Left renal pelvis (tissue), 4 donors: ENCODE measurements at regions not wholly inside any gene's neighbourhood (a gene's known extent, or its start where the extent isn't known, plus 50 kb on each side); places are given as distances from the start of the nearest gene placed in this dataset.
A peak's percentile ranks its signal among the peaks of the same experiment; 100 is the strongest.

Source experiments
- DNase-seq, 4 donors: peaks; one replicate each; pipeline ENCODE4 v3.0.0-alpha.2; 2013; ENCODE audit warnings: low read depth in 4 of 4, low spot score in 3 of 4

- no peak for DNase-seq
Observed at GRCh38 chr9:19947996-19948395, 159.2 kb upstream of the SLC24A2 start.

- no peak for DNase-seq
Observed at GRCh38 chr9:19946441-19947109, 157.7 kb upstream of the SLC24A2 start.

GRCh38 chr9:19941874-19942273, 153.0 kb upstream of the SLC24A2 start:
- DNase-seq: no peak

DNA sequence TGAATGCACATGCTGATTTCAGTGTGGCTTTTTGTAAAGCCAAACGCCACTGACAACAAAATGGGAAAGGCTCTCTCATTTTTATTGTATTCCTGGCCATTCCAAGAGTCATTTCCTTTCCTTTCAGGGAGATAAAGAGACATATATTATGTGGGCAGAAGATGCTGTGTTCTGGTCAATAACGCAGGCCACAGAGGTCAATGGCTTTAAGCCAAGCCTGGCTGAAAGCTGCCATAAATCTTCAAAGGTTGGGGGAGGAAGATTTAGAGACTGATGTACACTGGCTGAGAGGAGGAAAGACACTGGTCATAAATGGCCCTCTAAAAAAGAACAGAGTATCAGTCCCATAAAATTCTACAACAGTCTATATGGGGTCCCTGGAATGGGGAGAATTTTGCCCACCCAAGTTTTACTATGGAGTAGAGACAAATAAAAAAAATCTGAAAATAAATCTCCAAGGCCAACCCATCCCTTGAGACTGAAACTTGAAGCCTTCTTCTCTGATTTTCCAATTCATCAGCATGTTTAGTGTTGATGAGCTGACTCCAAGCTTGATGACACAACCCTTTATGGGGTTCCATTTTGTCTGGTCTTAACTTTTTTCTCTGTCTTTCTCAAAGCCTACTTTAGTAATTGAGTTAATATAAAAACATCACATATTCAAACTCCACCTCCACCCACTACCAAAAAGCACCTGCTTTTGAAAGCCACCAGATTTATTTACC, 152.1 kb upstream of the SLC24A2 start:
- DNase-seq: no peak

- DNase-seq: no peak
Observed at GRCh38 chr9:19939734-19940278, 151.0 kb upstream of the SLC24A2 start.

- no peak for DNase-seq
Observed at GRCh38 chr9:19938990-19939733, 150.3 kb upstream of the SLC24A2 start.

DNA sequence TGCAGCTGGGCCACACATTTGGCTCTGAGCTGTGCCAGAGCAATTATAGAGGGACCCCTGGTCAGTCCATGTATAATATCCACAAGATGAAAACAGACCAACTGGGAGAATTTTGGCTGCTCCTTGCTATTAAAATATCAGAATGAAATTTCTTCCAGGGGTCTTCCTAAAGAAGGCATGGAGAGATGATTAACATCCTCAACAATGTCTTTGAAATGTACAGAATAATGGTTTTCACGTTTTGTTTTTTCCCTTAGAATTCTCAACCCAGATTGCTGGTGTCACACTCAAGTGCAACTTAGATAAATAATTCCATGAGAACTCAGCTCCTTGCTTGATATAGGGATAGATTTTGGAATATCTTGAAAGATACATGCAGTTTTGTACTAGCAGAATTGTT, 148.3 kb upstream of the SLC24A2 start:
- DNase-seq: no peak

GRCh38 chr9:19936598-19936997, 147.8 kb upstream of the SLC24A2 start:
- no peak for DNase-seq

DNA sequence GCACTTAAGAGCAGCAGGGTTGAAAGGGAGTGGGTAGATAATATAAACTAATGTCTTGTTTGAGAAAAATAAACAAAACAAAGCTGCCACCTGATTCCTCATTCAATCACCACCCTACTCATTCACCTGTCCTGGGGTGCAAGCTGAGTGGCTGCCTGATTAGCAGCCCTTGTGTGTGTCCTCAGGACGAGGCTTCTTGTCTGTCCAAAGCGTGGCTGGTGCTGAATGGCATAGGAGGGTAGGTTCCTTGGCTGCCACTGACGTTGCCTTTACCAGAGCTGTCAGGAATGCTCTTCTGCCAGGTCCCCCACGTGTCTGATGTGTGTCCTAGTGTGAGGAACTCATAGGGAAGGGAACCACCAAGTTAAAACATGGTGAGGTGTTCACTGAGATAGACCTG, 146.6 kb upstream of the SLC24A2 start:
- no peak for DNase-seq

DNA sequence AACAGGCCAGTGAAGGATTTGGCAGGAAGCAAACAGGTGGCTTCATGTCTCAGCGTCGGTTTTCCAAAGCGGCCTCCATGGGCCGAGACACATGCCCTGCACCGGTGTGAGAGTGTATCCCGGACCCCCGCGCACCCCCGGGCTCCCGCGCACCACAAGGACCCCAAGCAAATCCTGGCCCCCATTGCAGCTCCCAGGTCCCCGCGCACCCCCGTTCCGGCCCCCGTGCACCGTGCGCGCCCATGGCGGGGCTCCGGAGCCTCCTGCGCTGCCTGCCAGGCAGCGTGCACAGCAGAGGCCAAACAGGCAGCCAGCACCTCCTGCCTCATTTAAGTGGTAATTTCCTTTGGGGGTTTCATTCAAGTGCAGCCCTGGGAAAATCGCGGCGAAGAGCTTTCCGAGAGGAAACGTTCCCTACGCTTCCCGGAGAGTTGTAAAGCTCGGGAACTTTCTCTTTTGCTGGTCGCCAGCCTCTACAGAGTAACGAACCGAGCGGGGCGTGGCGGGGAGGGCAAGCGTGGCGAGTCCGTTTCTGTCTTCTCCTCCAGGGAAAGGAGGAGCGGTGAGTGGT, 145.5 kb upstream of the SLC24A2 start:
- DNase-seq: no peak

DNA sequence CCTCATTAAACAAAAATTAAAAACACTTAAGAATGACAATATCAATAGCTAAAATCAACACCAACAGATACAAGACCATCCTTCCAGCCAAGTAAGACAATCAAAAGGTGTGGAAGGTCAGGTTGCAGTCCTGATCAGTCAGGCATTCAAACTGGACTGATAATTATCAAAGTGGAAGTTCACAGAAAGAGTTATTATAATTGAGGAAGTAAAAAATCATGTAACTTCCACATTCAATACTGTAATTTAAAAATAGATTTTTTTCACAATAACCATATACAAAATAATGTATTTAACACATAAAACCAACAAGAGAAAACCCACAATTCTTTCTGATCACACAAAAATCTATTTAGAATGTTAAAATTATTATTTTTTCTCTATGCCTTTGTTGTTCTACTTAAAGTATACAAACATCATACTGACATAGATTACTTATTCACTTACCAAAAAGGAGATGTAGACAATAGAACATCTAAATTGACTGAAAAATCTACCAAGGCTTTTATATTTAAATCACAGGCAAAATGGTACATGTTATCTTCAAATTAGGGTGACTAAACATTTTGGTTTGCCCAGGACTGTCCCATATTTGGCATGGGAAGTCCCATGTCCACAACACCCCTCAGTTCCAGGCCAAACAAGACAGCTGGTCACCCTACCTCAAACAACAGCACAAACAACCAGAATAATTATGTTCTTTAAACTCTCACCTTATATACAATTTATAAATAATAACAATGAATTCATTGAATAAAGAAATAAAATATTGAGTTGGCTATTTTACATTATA, 142.5 kb upstream of the SLC24A2 start:
- no peak for DNase-seq

- no peak for DNase-seq
Observed at GRCh38 chr9:19927560-19927959, 138.7 kb upstream of the SLC24A2 start.

DNA sequence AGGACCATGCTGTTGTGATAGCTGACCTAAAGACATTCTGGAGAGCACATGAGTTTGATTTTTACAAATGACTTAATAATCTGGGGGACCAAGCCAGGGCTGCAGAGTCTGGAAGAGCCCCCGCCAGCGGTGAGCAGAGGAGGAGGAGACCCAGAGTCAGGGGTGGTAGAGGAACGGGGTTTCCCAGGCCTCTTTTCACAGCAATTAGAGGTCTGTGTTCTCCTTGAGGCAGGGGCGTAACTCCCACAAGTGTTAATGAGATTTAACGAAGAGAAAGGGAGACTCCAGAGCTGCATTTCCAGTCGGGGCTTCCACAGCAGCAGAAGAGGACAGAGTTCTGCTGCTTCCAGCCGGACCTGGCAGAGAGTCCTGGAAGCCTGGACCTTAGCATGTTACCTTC, 137.9 kb upstream of the SLC24A2 start:
- no peak for DNase-seq

DNA sequence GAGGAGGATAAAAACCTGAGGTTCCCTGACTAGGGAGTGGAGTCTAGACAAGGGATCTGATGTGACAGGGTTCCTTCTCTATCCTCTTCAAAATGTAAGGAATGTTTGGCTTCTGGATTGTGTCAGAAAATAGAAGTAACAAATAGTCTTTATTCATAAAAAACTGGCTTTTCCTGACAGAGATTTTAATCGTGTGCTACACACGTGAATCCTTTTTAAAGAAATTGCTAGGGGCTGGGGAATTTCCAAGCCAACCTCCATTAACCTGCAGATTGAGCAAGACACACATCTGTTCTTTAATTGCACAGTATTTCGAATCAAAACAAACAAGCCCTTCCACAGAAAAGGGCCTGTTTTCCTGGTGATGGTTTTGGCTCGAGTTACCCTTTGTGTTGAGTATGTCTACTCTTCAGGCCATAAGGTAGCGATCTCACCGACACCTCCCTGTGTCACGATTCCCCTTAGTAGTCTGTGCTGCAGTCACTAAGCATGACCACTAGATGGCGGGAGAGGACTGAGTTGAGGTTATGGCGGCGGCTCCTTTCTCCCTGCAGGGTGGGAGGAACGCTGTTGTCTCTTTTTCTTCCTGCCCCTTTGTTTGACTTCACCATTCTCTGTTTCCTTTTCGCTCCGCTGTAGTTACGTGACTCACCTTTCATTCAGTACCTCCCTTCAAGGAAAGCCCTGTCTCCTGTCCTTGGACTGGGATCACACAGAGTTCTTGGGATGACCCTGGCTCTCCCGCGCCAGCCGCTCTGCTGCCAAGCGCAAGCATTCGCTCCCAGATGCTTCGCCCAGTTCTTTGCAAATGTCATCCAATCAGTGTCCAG, 137.1 kb upstream of the SLC24A2 start:
- DNase-seq: peak in 3 of 4 donors; percentile 62 to 72 (median 70)

DNA sequence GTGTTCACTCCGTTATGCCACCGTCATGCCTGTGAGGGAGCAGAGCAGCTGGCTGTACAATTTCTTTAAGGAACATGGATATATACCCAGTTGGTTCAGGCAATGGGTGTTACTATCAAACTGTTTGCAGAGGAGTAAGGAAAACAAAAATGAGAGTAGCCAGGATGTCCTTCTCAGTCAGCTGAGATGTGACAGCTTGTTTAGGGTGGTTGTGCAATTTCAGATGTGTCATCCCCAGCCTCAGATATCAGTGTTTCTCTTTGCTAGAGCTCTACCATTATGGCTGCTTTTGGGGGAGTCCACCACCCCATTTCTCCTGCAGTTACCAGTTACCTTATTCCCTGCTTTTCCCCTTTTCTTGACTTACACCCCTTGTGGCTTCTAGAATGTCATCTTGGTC, 135.2 kb upstream of the SLC24A2 start:
- no peak for DNase-seq

DNA sequence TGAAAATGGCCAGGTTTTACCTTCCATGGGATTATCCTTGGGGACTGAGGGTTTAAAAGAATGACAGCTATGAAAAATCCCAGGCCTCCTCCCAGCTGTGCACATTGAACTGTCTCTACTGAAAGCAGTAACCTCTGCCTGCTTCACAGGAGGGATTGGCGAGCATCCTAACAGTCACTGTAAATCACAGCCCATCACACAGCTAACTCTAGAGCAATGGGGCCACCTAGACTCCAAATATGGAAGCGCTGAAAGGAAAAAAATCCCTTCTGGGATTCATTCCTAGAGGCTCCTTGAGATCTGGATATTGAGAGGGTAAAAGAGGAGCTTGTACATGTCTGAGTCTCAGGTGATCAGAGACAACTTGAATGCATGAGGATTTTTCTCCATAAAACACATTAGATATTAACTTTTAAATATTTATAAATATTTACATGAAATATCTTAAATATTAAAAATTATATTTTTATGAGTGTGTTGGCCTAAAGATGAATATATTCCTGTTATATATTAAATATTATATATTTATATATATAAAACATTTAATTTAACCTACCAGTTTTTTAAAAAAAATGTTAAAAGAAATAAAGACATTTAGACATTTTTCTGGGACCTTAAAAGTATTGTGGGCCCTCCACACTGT, 133.8 kb upstream of the SLC24A2 start:
- no peak for DNase-seq

- DNase-seq: no peak
Observed at GRCh38 chr9:19920401-19920800, 131.6 kb upstream of the SLC24A2 start.

- no peak for DNase-seq
Observed at GRCh38 chr9:19918630-19919029, 129.8 kb upstream of the SLC24A2 start.

DNA sequence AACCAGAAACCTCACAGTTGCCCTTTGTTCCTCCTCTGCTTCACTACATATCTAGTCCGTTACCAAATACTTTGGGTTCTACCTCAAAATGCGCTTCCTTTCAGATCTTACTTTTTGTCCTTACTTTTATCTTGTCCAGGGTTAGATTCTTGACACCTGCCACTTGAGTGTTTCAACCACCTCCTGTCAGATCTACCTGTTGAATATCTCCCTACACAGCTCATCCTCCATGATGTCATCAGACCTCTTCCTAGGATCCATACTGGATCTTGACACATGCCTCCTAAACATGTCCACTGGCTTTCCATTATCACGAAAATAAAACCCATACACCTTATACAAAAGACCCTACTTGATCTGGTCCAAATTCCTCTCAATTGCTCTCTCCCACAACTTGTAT, 125.2 kb upstream of the SLC24A2 start:
- DNase-seq: no peak
